GM19463 (cell line): ENCODE measurements at regions not wholly inside any gene's neighbourhood (a gene's known extent, or its start where the extent isn't known, plus 50 kb on each side); places are given as distances from the start of the nearest gene placed in this dataset.
A peak's percentile ranks its signal among the peaks of the same experiment; 100 is the strongest.

Experiments used
- ATAC-seq: cut with Tn5 transposase; IDR thresholded peaks from one replicate; pipeline ENCODE4 v1.9.1; 2021; ENCODE audit warnings: mild to moderate bottlenecking, moderate library complexity; ENCODE audit not compliant: unreplicated experiment

GRCh38 chr12:23057571-23057970 lies 432.6 kb downstream of the ETNK1 start:
- no peak for ATAC-seq

GRCh38 chr12:23060161-23060560 lies 435.2 kb downstream of the ETNK1 start:
- ATAC-seq = no peak

- no peak for ATAC-seq
Measured at GRCh38 chr12:23063206-23063605, 438.2 kb downstream of the ETNK1 start.

GRCh38 chr12:23066095-23066494 lies 441.1 kb downstream of the ETNK1 start:
- ATAC-seq = no peak

GRCh38 chr12:23083267-23083666 lies 458.3 kb downstream of the ETNK1 start:
- peak; percentile 86 for ATAC-seq

GRCh38 chr12:23084236-23084995 lies 459.4 kb downstream of the ETNK1 start:
- no peak for ATAC-seq

GRCh38 chr12:23088594-23088993 lies 463.6 kb downstream of the ETNK1 start:
- ATAC-seq = no peak

- no peak for ATAC-seq
Measured at GRCh38 chr12:23093488-23093887, 468.5 kb downstream of the ETNK1 start.

GRCh38 chr12:23096321-23096720 lies 471.4 kb downstream of the ETNK1 start:
- ATAC-seq = no peak

GRCh38 chr12:23098110-23098509 lies 473.1 kb downstream of the ETNK1 start:
- ATAC-seq = no peak

GRCh38 chr12:23098517-23098916 lies 473.5 kb downstream of the ETNK1 start:
- ATAC-seq = no peak

GRCh38 chr12:23099104-23099503 lies 474.1 kb downstream of the ETNK1 start:
- no peak for ATAC-seq

- ATAC-seq = no peak
Measured at GRCh38 chr12:23099604-23100003, 474.6 kb downstream of the ETNK1 start.

- ATAC-seq = no peak
Measured at GRCh38 chr12:23108957-23109356, 484.0 kb downstream of the ETNK1 start.

- no peak for ATAC-seq
Measured at GRCh38 chr12:23113781-23114180, 488.8 kb downstream of the ETNK1 start.

- no peak for ATAC-seq
Measured at GRCh38 chr12:23115984-23116383, 491.0 kb downstream of the ETNK1 start.

- no peak for ATAC-seq
Measured at GRCh38 chr12:23126794-23127193, 501.8 kb downstream of the ETNK1 start.

GRCh38 chr12:23127701-23128100 lies 502.7 kb downstream of the ETNK1 start:
- no peak for ATAC-seq

- ATAC-seq = no peak
Measured at GRCh38 chr12:23128462-23128861, 503.5 kb downstream of the ETNK1 start.

GRCh38 chr12:23132357-23132756 lies 507.4 kb downstream of the ETNK1 start:
- ATAC-seq = no peak

- no peak for ATAC-seq
Measured at GRCh38 chr12:23133471-23133870, 508.5 kb downstream of the ETNK1 start.

GRCh38 chr12:23139026-23139425 lies 514.1 kb downstream of the ETNK1 start:
- ATAC-seq = no peak

GRCh38 chr12:23140710-23141109 lies 515.7 kb downstream of the ETNK1 start:
- ATAC-seq = no peak
